MM.1S (cell line): ENCODE measurements at regions not wholly inside any gene's neighbourhood (a gene's known extent, or its start where the extent isn't known, plus 50 kb on each side); places are given as distances from the start of the nearest gene placed in this dataset.

Source experiments
- DNase-seq: peaks from one replicate; pipeline ENCODE4 v3.0.0-alpha.2; 2015
- H2AFZ ChIP-seq: fragments of 300-600 bp; sonication (generic); 2 replicates; pipeline ENCODE4 v1.6.0; 2016; ENCODE audit warnings: antibody characterized with exemption, low read length
- H3F3A ChIP-seq: fragments of 300-600 bp; sonication (generic); 2 replicates; pipeline ENCODE4 v1.6.1; 2016; ENCODE audit warnings: mild to moderate bottlenecking, antibody characterized with exemption, low read length, moderate library complexity, mixed read lengths; ENCODE audit not compliant: insufficient read depth
- H3K27ac ChIP-seq: fragments of 300-600 bp; sonication (generic); 2 replicates; pipeline ENCODE4 v1.5.1; 2016; ENCODE audit warnings: mild to moderate bottlenecking, low read length
- H3K27me3 ChIP-seq: fragments of 300-600 bp; sonication (generic); replicated peaks from 2 replicates; pipeline ENCODE4 v1.6.0; 2016; ENCODE audit warnings: low read length; ENCODE audit not compliant: insufficient read depth
- H3K36me3 ChIP-seq: fragments of 300-600 bp; sonication (generic); replicated peaks from 2 replicates; pipeline ENCODE4 v1.6.1; 2016; ENCODE audit warnings: mild to moderate bottlenecking, low read length, mixed read lengths; ENCODE audit not compliant: insufficient read depth
- H3K4me1 ChIP-seq: fragments of 300-600 bp; sonication (generic); 2 replicates; pipeline ENCODE4 v1.6.1; 2016; ENCODE audit warnings: low read length, mixed read lengths
- H3K4me2 ChIP-seq: fragments of 300-600 bp; sonication (generic); 2 replicates; pipeline ENCODE4 v1.6.0; 2016; ENCODE audit warnings: low read depth, low read length
- H3K4me3 ChIP-seq: fragments of 300-600 bp; sonication (generic); 2 replicates; pipeline ENCODE4 v1.5.1; 2016; ENCODE audit warnings: low read length, mixed read lengths
- H3K79me2 ChIP-seq: fragments of 300-600 bp; sonication (generic); 2 replicates; pipeline ENCODE4 v1.6.1; 2016; ENCODE audit warnings: mixed run types, low read length, mixed read lengths
- H3K9ac ChIP-seq: fragments of 300-600 bp; sonication (generic); 2 replicates; pipeline ENCODE4 v1.6.1; 2016; ENCODE audit warnings: low read length, mixed read lengths
- H3K9me2 ChIP-seq: fragments of 300-600 bp; sonication (generic); replicated peaks from 2 replicates; pipeline ENCODE4 v1.6.1; 2016; ENCODE audit warnings: mild to moderate bottlenecking, low read length, mixed read lengths; ENCODE audit not compliant: insufficient read depth
- H3K9me3 ChIP-seq: fragments of 300-600 bp; sonication (generic); replicated peaks from 2 replicates; pipeline ENCODE4 v1.6.1; 2016; ENCODE audit warnings: mild to moderate bottlenecking, low read length, mixed read lengths; ENCODE audit not compliant: insufficient read depth
- H4K20me1 ChIP-seq: fragments of 300-600 bp; sonication (generic); 2 replicates; pipeline ENCODE4 v1.6.1; 2016; ENCODE audit warnings: mild to moderate bottlenecking, low read length, moderate library complexity, mixed read lengths; ENCODE audit not compliant: insufficient read depth
- CTCF ChIP-seq: fragments of 300-600 bp; sonication (generic); IDR thresholded peaks from 2 replicates; pipeline ENCODE4 v1.5.1; 2016; ENCODE audit warnings: antibody characterized with exemption, low read length, mixed read lengths
- EZH2 ChIP-seq: fragments of 300-600 bp; sonication (generic); optimal IDR thresholded peaks from 2 replicates; pipeline ENCODE3; 2017; ENCODE audit warnings: low read depth, mild to moderate bottlenecking, antibody characterized with exemption, low read length, mixed read lengths
- EZH2phosphoT487 ChIP-seq: fragments of 300-600 bp; sonication (generic); IDR thresholded peaks from 2 replicates; pipeline ENCODE4 v1.6.1; 2018; ENCODE audit warnings: antibody characterized with exemption, low read length

- Histone ChIP-seq H3K27me3 (no peaks in the 10 kb centered on the region), H3K36me3 (no peaks in the 10 kb centered on the region), H3K4me2 (no peak overlapping the region), H3K27ac (no peak overlapping the region), H3K9ac (no peak overlapping the region), H3K4me1 (no peaks in the 10 kb centered on the region), H3K4me3 (no peak overlapping the region), H3K9me3 (no peaks in the 10 kb centered on the region), H2AFZ (no peak overlapping the region), H3K9me2 (no peaks in the 10 kb centered on the region), H3K79me2 (no peaks in the 10 kb centered on the region), H3F3A (no peaks in the 10 kb centered on the region), H4K20me1 (no peaks in the 10 kb centered on the region)
- no peak for TF ChIP-seq EZH2
- TF ChIP-seq EZH2phosphoT487 = no peak
- TF ChIP-seq CTCF = no peak
- DNase-seq = no peak
These were observed 74.6 kb upstream of the L3MBTL3 start for GRCh38 chr6:129943637-129944271.

GRCh38 chr6:129940454-129941195, 77.8 kb upstream of the L3MBTL3 start:
- Histone ChIP-seq H3K9me3 (no peaks in the 10 kb centered on the region), H4K20me1 (no peaks in the 10 kb centered on the region), H3K4me1 (no peaks in the 10 kb centered on the region), H3K4me3 (no peak overlapping the region), H3K79me2 (no peaks in the 10 kb centered on the region), H2AFZ (no peak overlapping the region), H3K27ac (no peak overlapping the region), H3K9ac (no peak overlapping the region), H3K4me2 (no peak overlapping the region), H3K36me3 (no peaks in the 10 kb centered on the region), H3K9me2 (no peaks in the 10 kb centered on the region), H3F3A (no peaks in the 10 kb centered on the region), H3K27me3 (no peaks in the 10 kb centered on the region)
- DNase-seq = no peak
- no peak for TF ChIP-seq CTCF
- TF ChIP-seq EZH2 = no peak
- TF ChIP-seq EZH2phosphoT487 = no peak

- no peak overlapping the region for H3K4me3 ChIP-seq
- no peak overlapping the region for H3K27ac ChIP-seq
- no peaks in the 10 kb centered on the region for H4K20me1 ChIP-seq
- no peak overlapping the region for H3K4me2 ChIP-seq
- no peaks in the 10 kb centered on the region for H3K9me3 ChIP-seq
- no peak for DNase-seq
- H3K9ac ChIP-seq = no peak overlapping the region
- H3K4me1 ChIP-seq = no peaks in the 10 kb centered on the region
- H2AFZ ChIP-seq = no peak overlapping the region
- H3K36me3 ChIP-seq = no peaks in the 10 kb centered on the region
- H3K79me2 ChIP-seq = no peaks in the 10 kb centered on the region
- no peaks in the 10 kb centered on the region for H3F3A ChIP-seq
- no peaks in the 10 kb centered on the region for H3K27me3 ChIP-seq
- no peaks in the 10 kb centered on the region for H3K9me2 ChIP-seq
- TF ChIP-seq CTCF (no peak), EZH2 (no peak), EZH2phosphoT487 (no peak)
These were observed 77.3 kb upstream of the TMEM244 start for GRCh38 chr6:129938249-129939020.
